Right lobe of liver (tissue), 6 donors: ENCODE measurements at regions not wholly inside any gene's neighbourhood (a gene's known extent, or its start where the extent isn't known, plus 50 kb on each side); places are given as distances from the start of the nearest gene placed in this dataset.

Experiments
- ATAC-seq, 4 donors: fragments of 200-7000 bp; cut with Tn5 transposase; one replicate each; pipeline ENCODE4 v1.9.1; 2020; ENCODE audit warnings: mild to moderate bottlenecking in 4 of 4, moderate library complexity in 4 of 4
- DNase-seq, 3 donors: peaks; one replicate each; pipeline ENCODE4 v3.0.0-alpha.2; 2020
- H3K27ac ChIP-seq, 3 donors: fragments of 200-600 bp; one replicate each; pipeline ENCODE4 v1.8.0; 2022
- H3K27me3 ChIP-seq, 2 donors: fragments of 200-600 bp; one replicate each; pipeline ENCODE4 v1.8.0; 2022
- H3K36me3 ChIP-seq, 4 donors: fragments of 200-600 bp; sonication (generic) in 1 of 4; one replicate each; pipeline versions ENCODE4 v1.5.1 to v1.8.0; 2017 to 2022; ENCODE audit warnings: control low read depth in 1 of 4
- H3K4me1 ChIP-seq, 4 donors: fragments of 200-600 bp; sonication (generic) in 1 of 4; one replicate each; pipeline versions ENCODE4 v1.5.1 to v1.8.0; 2017 to 2022; ENCODE audit warnings: control low read depth in 1 of 4
- H3K4me3 ChIP-seq, 3 donors: fragments of 200-600 bp; one replicate each; pipeline ENCODE4 v1.8.0; 2022
- H3K9me3 ChIP-seq, 4 donors: fragments of 200-600 bp; sonication (generic) in 1 of 4; one replicate each; pipeline versions ENCODE4 v1.5.1 to v1.8.0; 2017 to 2022; ENCODE audit warnings: control low read depth in 1 of 4
- CTCF ChIP-seq, 4 donors: fragments of 200-600 bp in 3 of 4; fragments of 450-650 bp in 1 of 4; IDR thresholded peaks; one replicate each; pipeline versions ENCODE4 v1.5.1 to v1.8.0; 2016 to 2022; ENCODE audit warnings: antibody characterized with exemption in 4 of 4, mild to moderate bottlenecking in 2 of 4
- POLR2A ChIP-seq: fragments of 450-650 bp; IDR thresholded peaks from one replicate; pipeline ENCODE4 v1.6.1; 2017; ENCODE audit warnings: antibody characterized with exemption, mild to moderate bottlenecking
- WGBS: methylation state at CpG from one replicate; pipeline ENCODE4 v1.1.6; 2018; ENCODE audit warnings: low coverage, low lambda C conversion rate; ENCODE audit not compliant: insufficient coverage; ENCODE audit errors: missing lambda C conversion rate; 5-methylcytosine and 5-hydroxymethylcytosine counted together
- intact Hi-C, 2 donors: fragments of 100-400 bp; cut with DNase I; formaldehyde crosslinking; loops; one replicate each; pipeline versions ENCODE4 v1.11.2 to v1.14.1; 2022
- donor health status: DM: no; HTN: yes; CAD: no.
- donor health status: DM: no; HTN: no; CAD: no.
- donor health status: DM: no; HTN: no; CAD: no.
- donor health status: DM: no; HTN: yes; CAD: no.
- donor health status: DM: no; HTN: yes; CAD: no.

GRCh38 chr14:106679776-106680175 is 1153.4 kb downstream of the TMEM121 start:
- DNase-seq (no peak), ATAC-seq (no peak)
- intact Hi-C loops, result no loop called here
- 27% methylated on average over 5 of the region's 5 CpGs for WGBS
- Histone ChIP-seq H3K4me3 (no peak overlapping the region), H3K27ac (no peak overlapping the region), H3K9me3 (no peaks in the 10 kb centered on the region), H3K27me3 (no peaks in the 10 kb centered on the region), H3K4me1 (no peaks in the 10 kb centered on the region), H3K36me3 (no peaks in the 10 kb centered on the region)
- TF ChIP-seq POLR2A (no peak), CTCF (IDR thresholded peaks at IDR 0.05) (no peak)

- H3K4me3 ChIP-seq, result no peak overlapping the region
- WGBS, result 61% methylated on average over 7 of the region's 8 CpGs
- DNase-seq (no peak), ATAC-seq (no peak)
- no peaks in the 10 kb centered on the region for H3K4me1 ChIP-seq
- no peak for TF ChIP-seq CTCF (IDR thresholded peaks at IDR 0.05)
- TF ChIP-seq POLR2A, result no peak
- no peaks in the 10 kb centered on the region for H3K9me3 ChIP-seq
- H3K27me3 ChIP-seq, result peaks cover 0 to 6% of the 10 kb centered on the region in 2 donors
- no peaks in the 10 kb centered on the region for H3K36me3 ChIP-seq
- H3K27ac ChIP-seq, result no peak overlapping the region
- intact Hi-C loops, result no loop called here
These were observed 1154.8 kb downstream of the TMEM121 start for GRCh38 chr14:106681161-106681560.

- H3K4me1 ChIP-seq, result no peaks in the 10 kb centered on the region
- H3K27ac ChIP-seq, result no peak overlapping the region
- 6% methylated on average over 2 of the region's 2 CpGs for WGBS
- peaks cover 0 to 6% of the 10 kb centered on the region in 2 donors for H3K27me3 ChIP-seq
- H3K36me3 ChIP-seq, result no peaks in the 10 kb centered on the region
- no peaks in the 10 kb centered on the region for H3K9me3 ChIP-seq
- intact Hi-C loops, result no loop called here
- no peak overlapping the region for H3K4me3 ChIP-seq
- no peak for DNase-seq
- no peak for TF ChIP-seq CTCF (IDR thresholded peaks at IDR 0.05)
- TF ChIP-seq POLR2A, result no peak
- peak in 1 of 4 donors; percentile 30 for ATAC-seq
These were observed 1155.2 kb downstream of the TMEM121 start for GRCh38 chr14:106681568-106681967.

GRCh38 chr14:106683631-106684030 is 1157.2 kb downstream of the TMEM121 start:
- ATAC-seq (no peak), DNase-seq (no peak)
- intact Hi-C loops, result no loop called here
- Histone ChIP-seq H3K27ac (no peak overlapping the region), H3K27me3 (peaks cover 0 to 6% of the 10 kb centered on the region in 2 donors), H3K4me1 (no peaks in the 10 kb centered on the region), H3K9me3 (no peaks in the 10 kb centered on the region), H3K36me3 (no peaks in the 10 kb centered on the region), H3K4me3 (no peak overlapping the region)
- TF ChIP-seq CTCF (IDR thresholded peaks at IDR 0.05) (no peak), POLR2A (no peak)
- 64% methylated on average over 4 of the region's 4 CpGs for WGBS

- WGBS, result 49% methylated on average over 4 of the region's 5 CpGs
- Histone ChIP-seq H3K9me3 (no peaks in the 10 kb centered on the region), H3K4me3 (no peak overlapping the region)
These were observed 1160.2 kb downstream of the TMEM121 start for GRCh38 chr14:106686533-106686932.

More at GRCh38 chr14:106686533-106686932, 1160.2 kb downstream of the TMEM121 start:
- Histone ChIP-seq H3K4me1 (no peaks in the 10 kb centered on the region), H3K36me3 (no peaks in the 10 kb centered on the region), H3K27me3 (peaks cover 0 to 6% of the 10 kb centered on the region in 2 donors), H3K27ac (no peak overlapping the region)
- DNase-seq (no peak), ATAC-seq (no peak)
- TF ChIP-seq CTCF (IDR thresholded peaks at IDR 0.05) (no peak), POLR2A (no peak)
- intact Hi-C loops, result no loop called here
